ENCODE measurements at regions not wholly inside any gene's neighbourhood (a gene's known extent, or its start where the extent isn't known, plus 50 kb on each side); places are given as distances from the start of the nearest gene placed in this dataset.

GRCh38 chr13:67557118-67557517 lies 327.0 kb upstream of the PCDH9 start:
- DNase-seq = no peak
- intact Hi-C loops (cut with DNase I) = no loop called here
- TF ChIP-seq CTCF (IDR thresholded peaks at IDR 0.05) = no peak
- Histone ChIP-seq H3K9me3 (no peaks in the 10 kb centered on the region), H3K36me3 (no peaks in the 10 kb centered on the region), H3K27me3 (no peaks in the 10 kb centered on the region), H3K27ac (no peak overlapping the region), H3K4me3 (no peak overlapping the region), H3K4me1 (no peaks in the 10 kb centered on the region)
- ATAC-seq = no peak

GRCh38 chr13:67554746-67555452 lies 324.8 kb upstream of the PCDH9 start:
- DNase-seq (no peak), ATAC-seq (no peak)
- Histone ChIP-seq H3K27ac (no peak overlapping the region), H3K9me3 (no peaks in the 10 kb centered on the region), H3K4me3 (no peak overlapping the region), H3K27me3 (no peaks in the 10 kb centered on the region), H3K36me3 (no peaks in the 10 kb centered on the region), H3K4me1 (no peaks in the 10 kb centered on the region)
- no peak for TF ChIP-seq CTCF (IDR thresholded peaks at IDR 0.05)
- intact Hi-C loops (cut with DNase I) = no loop called here

DNA sequence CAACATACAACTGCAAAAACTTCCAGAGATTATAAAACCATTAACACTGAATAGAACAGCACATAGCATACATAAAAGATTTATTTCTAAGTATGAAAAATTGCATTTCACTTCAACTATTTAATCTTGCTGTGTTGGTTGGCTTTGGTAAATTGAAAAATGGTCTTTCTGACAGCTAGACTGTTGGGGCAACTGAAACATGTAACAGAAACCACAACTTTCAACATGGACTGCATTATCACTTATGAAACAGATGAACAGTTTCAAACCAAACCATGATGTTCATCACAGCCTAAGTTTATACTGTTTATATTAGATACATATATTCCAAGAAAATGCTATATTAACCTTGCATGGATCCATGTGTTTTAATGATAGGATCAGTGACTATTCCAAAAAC lies 324.1 kb upstream of the PCDH9 start:
- no peak overlapping the region for H3K4me3 ChIP-seq
- DNase-seq = no peak
- H3K9me3 ChIP-seq = no peaks in the 10 kb centered on the region
- H3K36me3 ChIP-seq = no peaks in the 10 kb centered on the region
- H3K27me3 ChIP-seq = no peaks in the 10 kb centered on the region
- TF ChIP-seq CTCF (IDR thresholded peaks at IDR 0.05) = no peak
- intact Hi-C loops (cut with DNase I) = no loop called here
- H3K27ac ChIP-seq = no peak overlapping the region
- no peaks in the 10 kb centered on the region for H3K4me1 ChIP-seq
- ATAC-seq = no peak

- Histone ChIP-seq H3K36me3 (no peaks in the 10 kb centered on the region), H3K27ac (no peak overlapping the region), H3K27me3 (no peaks in the 10 kb centered on the region), H3K4me3 (no peak overlapping the region), H3K4me1 (no peaks in the 10 kb centered on the region), H3K9me3 (no peaks in the 10 kb centered on the region)
- ATAC-seq (no peak), DNase-seq (no peak)
- intact Hi-C loops (cut with DNase I) = no loop called here
- no peak for TF ChIP-seq CTCF (IDR thresholded peaks at IDR 0.05)
These were observed 319.2 kb upstream of the PCDH9 start for GRCh38 chr13:67549331-67549730.

GRCh38 chr13:67538906-67539305 lies 308.8 kb upstream of the PCDH9 start:
- H3K27ac ChIP-seq = no peak overlapping the region
- H3K4me1 ChIP-seq = no peaks in the 10 kb centered on the region
- TF ChIP-seq CTCF (IDR thresholded peaks at IDR 0.05) = no peak
- intact Hi-C loops (cut with DNase I) = no loop called here
- no peaks in the 10 kb centered on the region for H3K9me3 ChIP-seq
- ATAC-seq (no peak), DNase-seq (no peak)
- no peaks in the 10 kb centered on the region for H3K36me3 ChIP-seq
- H3K27me3 ChIP-seq = no peaks in the 10 kb centered on the region
- H3K4me3 ChIP-seq = no peak overlapping the region

- TF ChIP-seq CTCF (IDR thresholded peaks at IDR 0.05) = no peak
- intact Hi-C loops (cut with DNase I) = no loop called here
- no peak for ATAC-seq
These were observed 290.8 kb upstream of the PCDH9 start for GRCh38 chr13:67520886-67521285.

More at GRCh38 chr13:67520886-67521285, 290.8 kb upstream of the PCDH9 start:
- Histone ChIP-seq H3K36me3 (no peaks in the 10 kb centered on the region), H3K27me3 (no peaks in the 10 kb centered on the region), H3K4me1 (no peaks in the 10 kb centered on the region), H3K4me3 (no peak overlapping the region), H3K27ac (no peak overlapping the region), H3K9me3 (no peaks in the 10 kb centered on the region)
- DNase-seq = no peak
